ENCODE measurements at regions not wholly inside any gene's neighbourhood (a gene's known extent, or its start where the extent isn't known, plus 50 kb on each side); places are given as distances from the start of the nearest gene placed in this dataset.

- TF ChIP-seq CTCF (IDR thresholded peaks at IDR 0.05) = no peak
- TF ChIP-seq FOSL2 (IDR thresholded peaks at IDR 0.05; ENCODE audit: borderline replicate concordance, low read depth) = no peak
- TF ChIP-seq FOXM1 (IDR thresholded peaks at IDR 0.05; ENCODE audit: low read depth) = no peak
- TF ChIP-seq, protein P1, sequence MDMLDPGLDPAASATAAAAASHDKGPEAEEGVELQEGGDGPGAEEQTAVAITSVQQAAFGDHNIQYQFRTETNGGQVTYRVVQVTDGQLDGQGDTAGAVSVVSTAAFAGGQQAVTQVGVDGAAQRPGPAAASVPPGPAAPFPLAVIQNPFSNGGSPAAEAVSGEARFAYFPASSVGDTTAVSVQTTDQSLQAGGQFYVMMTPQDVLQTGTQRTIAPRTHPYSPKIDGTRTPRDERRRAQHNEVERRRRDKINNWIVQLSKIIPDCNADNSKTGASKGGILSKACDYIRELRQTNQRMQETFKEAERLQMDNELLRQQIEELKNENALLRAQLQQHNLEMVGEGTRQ (IDR thresholded peaks at IDR 0.05; ENCODE audit: borderline replicate concordance, low read depth, low read length) = no peak
- TF ChIP-seq, protein P2, sequence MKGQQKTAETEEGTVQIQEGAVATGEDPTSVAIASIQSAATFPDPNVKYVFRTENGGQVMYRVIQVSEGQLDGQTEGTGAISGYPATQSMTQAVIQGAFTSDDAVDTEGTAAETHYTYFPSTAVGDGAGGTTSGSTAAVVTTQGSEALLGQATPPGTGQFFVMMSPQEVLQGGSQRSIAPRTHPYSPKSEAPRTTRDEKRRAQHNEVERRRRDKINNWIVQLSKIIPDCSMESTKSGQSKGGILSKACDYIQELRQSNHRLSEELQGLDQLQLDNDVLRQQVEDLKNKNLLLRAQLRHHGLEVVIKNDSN (IDR thresholded peaks at IDR 0.05; ENCODE audit: borderline replicate concordance, low read depth) = no peak
- TF ChIP-seq EZH2phosphoT487 (IDR thresholded peaks at IDR 0.05; ENCODE audit: borderline replicate concordance, low read depth) = no peak
Measured at GRCh38 chr6:94670017-94670416, 907.3 kb upstream of the MANEA start.

Measured in SK-N-SH (cell line).